ENCODE measurements at regions not wholly inside any gene's neighbourhood (a gene's known extent, or its start where the extent isn't known, plus 50 kb on each side); places are given as distances from the start of the nearest gene placed in this dataset.

- TF ChIP-seq, protein P1, sequence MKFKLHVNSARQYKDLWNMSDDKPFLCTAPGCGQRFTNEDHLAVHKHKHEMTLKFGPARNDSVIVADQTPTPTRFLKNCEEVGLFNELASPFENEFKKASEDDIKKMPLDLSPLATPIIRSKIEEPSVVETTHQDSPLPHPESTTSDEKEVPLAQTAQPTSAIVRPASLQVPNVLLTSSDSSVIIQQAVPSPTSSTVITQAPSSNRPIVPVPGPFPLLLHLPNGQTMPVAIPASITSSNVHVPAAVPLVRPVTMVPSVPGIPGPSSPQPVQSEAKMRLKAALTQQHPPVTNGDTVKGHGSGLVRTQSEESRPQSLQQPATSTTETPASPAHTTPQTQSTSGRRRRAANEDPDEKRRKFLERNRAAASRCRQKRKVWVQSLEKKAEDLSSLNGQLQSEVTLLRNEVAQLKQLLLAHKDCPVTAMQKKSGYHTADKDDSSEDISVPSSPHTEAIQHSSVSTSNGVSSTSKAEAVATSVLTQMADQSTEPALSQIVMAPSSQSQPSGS (IDR thresholded peaks at IDR 0.05; ENCODE audit: low read length) = no peak
- no peak for TF ChIP-seq CBX5 (IDR thresholded peaks at IDR 0.05; ENCODE audit: low read depth, low read length)
- TF ChIP-seq BRCA1 (IDR thresholded peaks at IDR 0.05; ENCODE audit: low read depth, low read length) = no peak
These were observed 53.2 kb upstream of the MTNR1B start (continued) for GRCh38 chr11:92916299-92916698.
